AML-193 (cell line): ENCODE measurements at regions not wholly inside any gene's neighbourhood (a gene's known extent, or its start where the extent isn't known, plus 50 kb on each side); places are given as distances from the start of the nearest gene placed in this dataset.

Experiments used
- DNase-seq, 2 experiments: peaks; one replicate each; lab custom pipeline; 2025; lab: John Stamatoyannopoulos, UW

DNA sequence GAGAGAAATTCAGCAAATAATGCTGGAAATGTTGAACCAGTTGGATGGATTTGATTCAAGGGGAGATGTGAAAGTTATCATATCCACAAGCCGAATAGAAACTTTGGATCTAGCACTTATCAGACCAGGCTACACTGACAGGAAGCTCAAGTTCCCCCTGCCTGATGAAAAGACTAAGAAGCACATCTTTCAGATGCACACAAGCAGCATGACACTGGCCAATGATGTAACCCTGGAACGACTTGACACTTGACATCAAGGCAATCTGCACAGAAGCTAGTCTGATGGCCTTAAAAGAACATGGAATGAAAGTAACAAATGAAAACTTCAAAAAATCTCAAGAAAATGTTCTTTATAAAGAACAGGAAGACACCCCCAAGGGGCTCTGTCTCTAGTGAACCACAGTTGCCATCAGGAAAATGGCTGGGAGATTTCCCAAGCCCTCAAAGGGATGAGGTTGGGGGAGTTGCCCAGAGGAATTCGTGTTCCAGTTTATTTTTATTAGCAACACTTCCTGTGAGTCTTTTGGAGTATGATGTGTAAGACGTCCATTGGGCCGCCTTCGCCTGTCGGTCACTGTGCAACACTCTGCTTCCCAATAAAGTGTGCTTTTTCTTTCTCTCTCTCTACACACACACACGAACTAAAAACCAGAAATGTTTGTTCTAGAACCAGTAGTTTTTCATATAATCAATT is 200.0 kb downstream of the HIBADH start:
- DNase-seq: no peak

DNA sequence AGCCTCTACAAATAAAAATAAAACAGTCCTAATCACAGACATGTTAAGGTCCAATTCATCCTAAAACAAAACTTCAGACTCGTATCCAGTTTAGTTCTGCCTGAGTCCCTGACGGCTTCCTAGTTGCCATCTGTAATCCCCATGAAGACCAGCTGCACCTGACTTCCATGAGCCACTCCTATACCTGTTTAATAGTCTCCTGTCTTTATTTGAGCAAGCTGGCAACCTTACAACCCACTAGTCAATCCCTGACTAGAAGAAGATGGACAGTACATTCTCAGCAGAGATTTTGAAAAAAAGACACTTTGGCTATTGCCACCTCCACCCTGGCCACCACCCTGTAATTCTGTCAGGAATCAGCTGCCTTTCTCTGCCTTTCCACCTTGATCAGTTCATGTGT is 197.7 kb downstream of the HIBADH start:
- DNase-seq: no peak

DNA sequence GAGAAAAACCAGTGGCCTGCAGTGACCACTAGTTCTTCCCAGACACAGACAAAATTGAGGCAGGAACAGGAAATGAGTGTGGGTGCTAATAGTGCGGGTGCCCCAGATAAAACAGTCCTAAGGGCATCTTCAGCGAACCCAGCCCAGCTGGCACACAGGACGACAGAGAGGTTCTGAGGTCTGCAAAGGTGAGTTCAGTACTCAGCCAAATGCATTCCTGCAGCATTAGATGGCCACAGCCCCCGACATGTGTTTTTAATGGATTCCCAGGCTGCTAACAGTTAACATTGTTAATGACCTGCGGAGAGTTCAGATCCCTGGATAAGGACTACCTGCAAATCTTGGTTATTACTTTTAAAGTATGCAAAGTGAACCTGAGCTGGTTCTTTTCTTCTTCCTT is 196.0 kb downstream of the HIBADH start:
- DNase-seq: no peak

DNA sequence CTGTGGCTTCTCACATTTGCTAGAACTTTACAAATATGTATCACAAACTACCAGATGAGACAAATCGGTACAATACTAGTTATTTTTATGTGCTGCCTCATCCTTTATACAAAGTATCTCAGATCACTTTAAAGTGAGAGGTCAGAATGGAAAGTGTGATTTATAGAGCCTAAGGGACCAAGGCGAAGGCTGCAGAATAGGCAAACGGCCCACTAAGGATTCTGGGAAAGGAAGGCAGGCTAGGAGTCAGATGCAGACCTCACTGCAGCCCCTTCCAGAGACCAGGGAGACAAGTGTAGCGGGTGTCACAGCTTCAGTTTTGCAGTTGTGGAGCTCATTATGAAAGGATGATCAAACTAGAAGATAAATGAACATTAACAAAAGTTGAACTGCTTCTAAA is 190.6 kb downstream of the HIBADH start:
- DNase-seq: no peak
